ENCODE measurements at regions not wholly inside any gene's neighbourhood (a gene's known extent, or its start where the extent isn't known, plus 50 kb on each side); places are given as distances from the start of the nearest gene placed in this dataset.

- in situ Hi-C loops (cut with MboI; ENCODE audit: low sequenced_read_pairs) (no loop called here), intact Hi-C loops (cut with micrococcal nuclease) (no loop called here), dilution Hi-C loops (cut with HindIII; ENCODE audit: low sequenced_read_pairs, unreplicated experiment) (no loop called here)
- Histone ChIP-seq H3K27ac (ENCODE audit: insufficient read depth, low read length) (no peak overlapping the region), H3K9me1 (ENCODE audit: insufficient read depth, low read length) (peaks cover 6% of the 10 kb centered on the region), H3K4me3 (ENCODE audit: insufficient read depth, low read depth, low read length) (no peak overlapping the region), H3K4ac (ENCODE audit: low read depth, low read length) (no peak overlapping the region), H3K4me2 (ENCODE audit: low read depth, low read length) (no peak overlapping the region), H3K14ac (replicated peaks; ENCODE audit: low read depth, low read length) (no peak overlapping the region), H3K56ac (ENCODE audit: extremely low read depth, insufficient read depth, low read length) (no peak overlapping the region), H2BK20ac (ENCODE audit: low read depth, low read length) (no peak overlapping the region), H4K20me1 (ENCODE audit: insufficient read depth, low read length) (no peaks in the 10 kb centered on the region), H3K4me1 (ENCODE audit: control insufficient read depth, insufficient read depth, low read length) (peaks cover 5% of the 10 kb centered on the region; the same call in 1 of the 2 replicates), H2AFZ (replicated peaks; ENCODE audit: low read length, poor library complexity) (no peak overlapping the region), H2AK5ac (ENCODE audit: low read depth, low read length) (no peak overlapping the region), H3K36me3 (ENCODE audit: control insufficient read depth, insufficient read depth, low read length) (no peaks in the 10 kb centered on the region), H3K79me1 (ENCODE audit: low read depth in 1 of 2, low read length in 2 of 2) (no peaks in the 10 kb centered on the region), H3K9me3 (ENCODE audit: control insufficient read depth, insufficient read depth, low read length) (no peaks in the 10 kb centered on the region), H4K5ac (ENCODE audit: low read depth, low read length) (no peak overlapping the region), H2BK120ac (ENCODE audit: low read depth, low read length) (no peak overlapping the region), H2BK15ac (ENCODE audit: low read depth, low read length) (no peak overlapping the region), H2AK9ac (replicated peaks; ENCODE audit: low read depth, low read length, poor library complexity) (no peak overlapping the region), H3K18ac (ENCODE audit: low read depth, low read length) (no peak overlapping the region), H2BK5ac (ENCODE audit: low read depth, low read length, poor library complexity, severe bottlenecking) (no peak overlapping the region), H3K9ac (ENCODE audit: low read depth, low read length) (no peak overlapping the region), H4K8ac (ENCODE audit: low read depth in 2 of 2, low read length in 2 of 2) (no peak overlapping the region), H3K27me3 (ENCODE audit: control insufficient read depth, insufficient read depth, low read length) (no peaks in the 10 kb centered on the region), H4K91ac (ENCODE audit: insufficient read depth, low read depth, low read length) (no peak overlapping the region), H3K23ac (ENCODE audit: low read depth, low read length) (no peak overlapping the region)
- ChIA-PET POLR2A (ENCODE audit: unreplicated experiment) (no interaction called here), CTCF (no interaction called here)
- ATAC-seq (ENCODE audit: low read depth) (no peak), DNase-seq (no peak)
- no TSS peak for BruUV-seq (replicated peaks)
- TF ChIP-seq MAFK (IDR thresholded peaks at IDR 0.05; ENCODE audit: low read depth, low read length) (no peak), SMC3 (IDR thresholded peaks at IDR 0.05; ENCODE audit: low read depth, low read length) (no peak), RAD21 (IDR thresholded peaks at IDR 0.05; ENCODE audit: low read length) (no peak), CHD1 (IDR thresholded peaks at IDR 0.05; ENCODE audit: low read depth, low read length) (no peak), FOS (IDR thresholded peaks at IDR 0.05; ENCODE audit: low read depth, low read length) (no peak), CEBPB (IDR thresholded peaks at IDR 0.05; ENCODE audit: low read depth, low read length) (no peak), BHLHE40 (IDR thresholded peaks at IDR 0.05; ENCODE audit: low read depth, low read length) (no peak), MAZ (IDR thresholded peaks at IDR 0.05; ENCODE audit: borderline replicate concordance, low read depth, low read length) (no peak), RCOR1 (IDR thresholded peaks at IDR 0.05; ENCODE audit: insufficient replicate concordance, low read length) (no peak), ELK1 (IDR thresholded peaks at IDR 0.05; ENCODE audit: borderline replicate concordance, low read depth, low read length) (no peak), RFX5 (IDR thresholded peaks at IDR 0.05; ENCODE audit: low read depth, low read length) (no peak), NFE2L2 (IDR thresholded peaks at IDR 0.05; ENCODE audit: low read depth, low read length) (no peak), POLR2A (IDR thresholded peaks at IDR 0.05; ENCODE audit: low read depth, low read length) (no peak), MXI1 (IDR thresholded peaks at IDR 0.05; ENCODE audit: borderline replicate concordance, low read depth, low read length) (no peak)
- TF ChIP-seq, protein P1, sequence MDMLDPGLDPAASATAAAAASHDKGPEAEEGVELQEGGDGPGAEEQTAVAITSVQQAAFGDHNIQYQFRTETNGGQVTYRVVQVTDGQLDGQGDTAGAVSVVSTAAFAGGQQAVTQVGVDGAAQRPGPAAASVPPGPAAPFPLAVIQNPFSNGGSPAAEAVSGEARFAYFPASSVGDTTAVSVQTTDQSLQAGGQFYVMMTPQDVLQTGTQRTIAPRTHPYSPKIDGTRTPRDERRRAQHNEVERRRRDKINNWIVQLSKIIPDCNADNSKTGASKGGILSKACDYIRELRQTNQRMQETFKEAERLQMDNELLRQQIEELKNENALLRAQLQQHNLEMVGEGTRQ (IDR thresholded peaks at IDR 0.05; ENCODE audit: low read depth, low read length): no peak
- TF ChIP-seq, protein P2, sequence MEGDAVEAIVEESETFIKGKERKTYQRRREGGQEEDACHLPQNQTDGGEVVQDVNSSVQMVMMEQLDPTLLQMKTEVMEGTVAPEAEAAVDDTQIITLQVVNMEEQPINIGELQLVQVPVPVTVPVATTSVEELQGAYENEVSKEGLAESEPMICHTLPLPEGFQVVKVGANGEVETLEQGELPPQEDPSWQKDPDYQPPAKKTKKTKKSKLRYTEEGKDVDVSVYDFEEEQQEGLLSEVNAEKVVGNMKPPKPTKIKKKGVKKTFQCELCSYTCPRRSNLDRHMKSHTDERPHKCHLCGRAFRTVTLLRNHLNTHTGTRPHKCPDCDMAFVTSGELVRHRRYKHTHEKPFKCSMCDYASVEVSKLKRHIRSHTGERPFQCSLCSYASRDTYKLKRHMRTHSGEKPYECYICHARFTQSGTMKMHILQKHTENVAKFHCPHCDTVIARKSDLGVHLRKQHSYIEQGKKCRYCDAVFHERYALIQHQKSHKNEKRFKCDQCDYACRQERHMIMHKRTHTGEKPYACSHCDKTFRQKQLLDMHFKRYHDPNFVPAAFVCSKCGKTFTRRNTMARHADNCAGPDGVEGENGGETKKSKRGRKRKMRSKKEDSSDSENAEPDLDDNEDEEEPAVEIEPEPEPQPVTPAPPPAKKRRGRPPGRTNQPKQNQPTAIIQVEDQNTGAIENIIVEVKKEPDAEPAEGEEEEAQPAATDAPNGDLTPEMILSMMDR (conservative IDR thresholded peaks at IDR 0.05; ENCODE audit: low read depth, low read length): no peak
- 100% methylated on average over 2 of the region's 7 CpGs; no CpG with 5 or more reads in 1 of the 2 experiments for WGBS, 2 experiments (ENCODE audit: extremely low coverage in 2 of 2, insufficient read length in 1 of 2)
Observed at GRCh38 chr6:137805622-137806021, 61.4 kb upstream of the TNFAIP3 start.
